Suppressor macrophage (primary cell): ENCODE measurements at regions not wholly inside any gene's neighbourhood (a gene's known extent, or its start where the extent isn't known, plus 50 kb on each side); places are given as distances from the start of the nearest gene placed in this dataset.

Experiments
- DNase-seq, 4 experiments: peaks; one replicate each; pipeline ENCODE4 v3.0.0-alpha.2; 2020 to 2022

- no peak for DNase-seq
Observed at GRCh38 chr2:223399357-223399957, 202.7 kb downstream of the SCG2 start.

- DNase-seq: no peak
Observed at GRCh38 chr2:223404616-223405015, 197.5 kb downstream of the SCG2 start.

- DNase-seq: no peak
Observed at GRCh38 chr2:223414646-223415045, 187.5 kb downstream of the SCG2 start.

- DNase-seq: no peak
Observed at GRCh38 chr2:223415071-223415470, 187.1 kb downstream of the SCG2 start.

- DNase-seq: no peak
Observed at GRCh38 chr2:223416815-223417610, 185.1 kb downstream of the SCG2 start.

DNA sequence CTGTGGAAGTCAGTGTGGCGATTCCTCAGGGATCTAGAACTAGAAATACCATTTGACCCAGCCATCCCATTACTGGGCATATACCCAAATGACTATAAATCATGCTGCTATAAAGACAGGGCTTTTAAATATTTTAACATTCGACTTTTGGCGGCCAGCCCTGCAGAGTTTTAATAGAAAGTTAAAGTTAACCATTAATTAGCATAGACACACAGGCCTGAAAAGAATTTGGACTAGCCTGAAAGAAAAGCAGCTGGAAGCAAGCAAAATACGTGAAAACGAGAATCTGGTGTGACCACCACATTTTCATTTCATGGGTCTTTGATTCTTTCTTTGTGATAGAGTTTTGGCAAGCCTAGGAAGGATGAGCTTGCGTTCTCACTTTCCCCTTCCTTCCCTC, 184.0 kb downstream of the SCG2 start:
- DNase-seq: no peak

- no peak for DNase-seq
Observed at GRCh38 chr2:223418604-223419199, 183.5 kb downstream of the SCG2 start.

GRCh38 chr2:223420048-223420447, 182.1 kb downstream of the SCG2 start:
- no peak for DNase-seq

GRCh38 chr2:223431479-223431878, 170.7 kb downstream of the SCG2 start:
- DNase-seq: no peak

DNA sequence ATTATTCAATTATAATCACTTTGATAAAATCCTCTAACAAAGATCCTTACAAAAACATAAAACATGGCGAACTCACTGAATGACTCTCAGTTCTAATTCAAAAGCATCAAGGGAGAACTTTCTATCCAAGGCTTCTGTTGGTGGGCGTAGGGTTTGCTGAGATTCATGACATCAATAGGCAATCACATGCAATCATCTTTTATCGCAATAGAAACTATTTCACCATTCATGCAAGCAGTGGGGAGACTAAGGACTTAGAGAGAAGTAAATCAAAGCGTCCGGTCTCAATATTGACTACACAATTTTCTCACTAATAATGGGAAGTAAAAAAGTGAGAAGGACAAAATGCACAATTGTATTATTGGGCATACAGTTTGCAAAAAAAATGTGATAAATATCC, 168.7 kb downstream of the SCG2 start:
- peak; percentile 14 to 66 (median 36) for DNase-seq

DNA sequence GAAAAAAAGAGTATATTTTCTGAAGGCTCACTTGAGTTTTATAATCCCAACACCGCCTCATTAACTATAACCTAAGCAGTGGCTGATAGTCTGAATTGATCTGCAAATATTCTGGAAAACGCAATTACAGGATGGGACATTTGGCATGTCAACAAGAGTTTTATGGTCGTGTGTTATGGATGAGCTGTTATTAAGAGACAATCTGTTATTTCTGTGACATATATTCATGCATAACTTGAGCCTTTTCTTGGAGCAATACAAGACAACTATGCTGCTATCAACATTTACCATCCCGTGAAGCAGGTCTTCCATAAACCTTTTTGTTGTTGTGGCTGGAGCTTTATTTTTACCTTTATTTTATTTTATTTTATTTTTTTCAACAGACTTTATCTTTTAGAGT, 164.4 kb downstream of the SCG2 start:
- DNase-seq: no peak

- no peak for DNase-seq
Observed at GRCh38 chr2:223439184-223439583, 163.0 kb downstream of the SCG2 start.

DNA sequence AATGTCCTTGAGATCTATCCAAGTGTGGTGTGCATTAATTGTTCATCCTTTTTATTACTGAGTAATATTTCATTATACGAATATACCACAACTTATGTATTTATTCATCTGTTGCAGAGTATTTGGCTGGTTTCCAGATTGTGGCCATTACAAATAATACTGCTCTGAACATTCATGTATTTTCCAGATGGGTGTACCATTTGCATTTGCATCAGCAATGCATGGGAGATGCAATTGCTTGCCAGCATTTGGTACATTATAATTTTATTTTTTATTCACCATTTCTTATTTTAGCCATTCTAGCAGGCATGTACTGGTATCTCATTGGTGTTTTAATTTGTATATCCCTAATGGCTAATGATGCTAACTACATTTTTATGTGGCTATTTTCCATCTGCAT, 162.4 kb downstream of the SCG2 start:
- no peak for DNase-seq

DNA sequence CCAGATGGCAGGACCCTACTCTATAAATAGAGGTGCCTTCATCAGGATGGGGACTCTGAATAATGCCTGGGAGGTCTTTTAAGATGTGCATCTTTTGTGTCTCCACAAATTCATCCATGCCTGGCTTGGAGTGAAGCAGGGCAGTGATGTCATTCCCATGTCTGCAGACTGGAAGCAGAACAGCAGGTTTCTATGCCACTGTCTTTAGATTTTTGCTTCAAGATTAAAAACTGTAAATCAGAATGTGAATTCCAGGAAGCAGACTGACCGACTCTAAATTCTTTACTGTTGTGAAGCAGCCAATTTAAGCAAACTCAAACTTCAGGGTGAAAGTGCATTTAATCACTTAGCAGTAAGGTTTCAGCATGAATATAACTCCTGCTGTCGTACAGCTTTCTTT, 159.3 kb downstream of the SCG2 start:
- no peak for DNase-seq

GRCh38 chr2:223450246-223450645, 151.9 kb downstream of the SCG2 start:
- no peak for DNase-seq

- peak in 1 of 4 experiments; percentile 6 for DNase-seq
Observed at GRCh38 chr2:223457301-223457700, 144.9 kb downstream of the SCG2 start.

GRCh38 chr2:223459328-223459939, 142.7 kb downstream of the SCG2 start:
- peak in 3 of 4 experiments; percentile 15 to 75 (median 46) for DNase-seq

DNA sequence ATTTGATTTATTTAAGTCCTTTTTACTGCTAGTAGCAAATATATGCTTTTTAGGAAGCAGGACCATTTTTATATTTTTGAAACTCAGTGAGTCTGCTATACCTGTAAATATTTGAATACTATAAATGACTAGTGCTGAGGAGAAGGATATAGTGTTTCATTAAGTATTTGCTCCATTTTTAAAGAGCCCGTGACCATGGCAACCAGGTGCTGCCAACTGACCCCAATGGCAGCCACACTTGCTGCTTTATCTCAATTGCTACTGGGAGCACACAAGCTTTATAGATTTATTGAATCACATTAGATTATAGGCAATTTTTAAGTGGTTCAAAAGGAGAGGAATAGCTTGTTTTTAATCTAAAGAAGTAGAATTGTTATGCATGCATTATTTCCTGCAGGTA, 142.0 kb downstream of the SCG2 start:
- DNase-seq: no peak

DNA sequence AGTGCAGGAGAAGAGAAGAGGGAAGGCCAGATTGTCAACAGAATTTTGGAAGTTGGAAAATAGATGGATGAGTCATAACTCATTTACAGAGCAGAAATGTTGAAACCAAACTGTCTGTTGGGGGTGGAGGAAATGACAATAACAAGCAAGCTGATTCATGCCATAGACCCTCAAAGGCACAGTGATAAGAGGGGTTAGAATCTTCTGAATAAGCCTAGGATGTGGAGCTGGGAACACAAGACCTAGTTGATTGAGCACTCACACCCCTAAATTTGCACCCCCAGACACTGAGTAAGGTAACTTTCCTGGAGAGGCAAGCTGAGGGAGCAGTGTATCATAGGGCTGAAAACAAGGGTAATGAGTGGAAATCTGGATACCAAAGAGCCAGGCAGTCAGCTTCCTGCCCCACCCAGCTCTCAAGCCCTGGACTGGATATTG, 141.4 kb downstream of the SCG2 start:
- DNase-seq: peak; percentile 17 to 73 (median 41)

GRCh38 chr2:223464071-223464470, 138.1 kb downstream of the SCG2 start:
- peak in 2 of 4 experiments; percentile 8 to 29 for DNase-seq

- peak; percentile 93 to 98 (median 95) for DNase-seq
Observed at GRCh38 chr2:223465793-223466192, 136.4 kb downstream of the SCG2 start.

GRCh38 chr2:223467196-223467595, 135.0 kb downstream of the SCG2 start:
- peak in 2 of 4 experiments; percentile 28 to 48 for DNase-seq
